Activated CD8-positive, alpha-beta T cell treated with anti-CD3 and anti-CD28 coated beads, Interleukin-2, amount 10 ng/mL, durations not matched to agents 7 days and 5 days (primary cell): ENCODE measurements at regions not wholly inside any gene's neighbourhood (a gene's known extent, or its start where the extent isn't known, plus 50 kb on each side); places are given as distances from the start of the nearest gene placed in this dataset.

Source experiments
- ATAC-seq: fragments of 150-1000 bp; cut with Tn5 transposase; one replicate; pipeline ENCODE4 v1.10.0; 2021; ENCODE audit warnings: moderate library complexity
- CTCF ChIA-PET: fragments of 350-600 bp; sonication (Branson Sonifier 250); formaldehyde crosslinking; loops from one replicate; lab custom pipeline; 2021; ENCODE audit warnings: antibody characterized with exemption; lab: Charles Lee
- POLR2A ChIA-PET: fragments of 350-600 bp; sonication (Branson Sonifier 250); formaldehyde crosslinking; loops from one replicate; lab custom pipeline; 2021; ENCODE audit warnings: antibody characterized with exemption; lab: Charles Lee
- DNase-seq: peaks from one replicate; pipeline ENCODE4 v3.0.0-alpha.2; 2020
- H3K27ac Mint-ChIP-seq: one replicate; pipeline ENCODE4 v1.8.0; 2021; ENCODE audit warnings: mild to moderate bottlenecking, mixed read lengths
- H3K27me3 Mint-ChIP-seq: one replicate; pipeline ENCODE4 v1.8.0; 2021; ENCODE audit warnings: low read depth, mixed read lengths
- H3K36me3 Mint-ChIP-seq: one replicate; pipeline ENCODE4 v1.8.0; 2021; ENCODE audit warnings: low read depth, mixed read lengths
- H3K4me1 Mint-ChIP-seq: one replicate; pipeline ENCODE4 v1.8.0; 2021; ENCODE audit warnings: low read depth, mixed read lengths
- H3K4me3 Mint-ChIP-seq: one replicate; pipeline ENCODE4 v1.8.0; 2021; ENCODE audit warnings: mild to moderate bottlenecking, mixed read lengths
- H3K9me3 Mint-ChIP-seq: one replicate; pipeline ENCODE4 v1.8.0; 2022; ENCODE audit warnings: mixed read lengths; ENCODE audit not compliant: insufficient read depth

- ATAC-seq (no peak), DNase-seq (no peak)
- CTCF ChIA-PET: no interaction called here
- Mint-ChIP-seq H3K36me3 (no peaks in the 10 kb centered on the region), H3K9me3 (no peaks in the 10 kb centered on the region), H3K4me3 (no peak overlapping the region), H3K27me3 (no peaks in the 10 kb centered on the region), H3K27ac (no peak overlapping the region), H3K4me1 (peaks cover 2% of the 10 kb centered on the region)
- POLR2A ChIA-PET: no interaction called here
Measured at GRCh38 chr1:4005431-4005830, 105.4 kb upstream of the C1orf174 start.

GRCh38 chr1:4006676-4007374 lies 106.8 kb upstream of the C1orf174 start:
- peaks cover 2% of the 10 kb centered on the region for H3K4me1 Mint-ChIP-seq
- H3K36me3 Mint-ChIP-seq: no peaks in the 10 kb centered on the region
- no peaks in the 10 kb centered on the region for H3K27me3 Mint-ChIP-seq
- ChIA-PET CTCF (no interaction called here), POLR2A (no interaction called here)
- DNase-seq: no peak
- no peak overlapping the region for H3K27ac Mint-ChIP-seq
- no peaks in the 10 kb centered on the region for H3K9me3 Mint-ChIP-seq
- no peak for ATAC-seq
- H3K4me3 Mint-ChIP-seq: no peak overlapping the region

GRCh38 chr1:4010284-4010683 lies 110.2 kb upstream of the C1orf174 start:
- no peak overlapping the region for H3K4me3 Mint-ChIP-seq
- CTCF ChIA-PET: no interaction called here

GRCh38 chr1:4010814-4011605 lies 110.9 kb upstream of the C1orf174 start:
- CTCF ChIA-PET: no interaction called here
- Mint-ChIP-seq H3K36me3 (no peaks in the 10 kb centered on the region), H3K27ac (no peak overlapping the region), H3K4me3 (no peak overlapping the region), H3K9me3 (no peaks in the 10 kb centered on the region), H3K27me3 (no peaks in the 10 kb centered on the region), H3K4me1 (peaks cover 2% of the 10 kb centered on the region)
- POLR2A ChIA-PET: interaction anchor here (0.7 kb wide), 1 partner anchor 14 kb away, joined by 3 read pairs; no protein-coding TSS in a partner anchor
- ATAC-seq: no peak
- DNase-seq: no peak

More at GRCh38 chr1:4010284-4010683, 110.2 kb upstream of the C1orf174 start:
- ATAC-seq: no peak
- POLR2A ChIA-PET: interaction anchor here (0.7 kb wide), 1 partner anchor 15 kb away, joined by 3 read pairs; no protein-coding TSS in a partner anchor
- H3K4me1 Mint-ChIP-seq: peaks cover 2% of the 10 kb centered on the region
- H3K27ac Mint-ChIP-seq: no peak overlapping the region
- H3K36me3 Mint-ChIP-seq: no peaks in the 10 kb centered on the region
- DNase-seq: no peak
- H3K9me3 Mint-ChIP-seq: no peaks in the 10 kb centered on the region
- no peaks in the 10 kb centered on the region for H3K27me3 Mint-ChIP-seq

GRCh38 chr1:4016351-4017130 lies 116.5 kb upstream of the C1orf174 start:
- no peak overlapping the region for H3K4me3 Mint-ChIP-seq
- ATAC-seq: no peak
- H3K36me3 Mint-ChIP-seq: no peaks in the 10 kb centered on the region
- no peaks in the 10 kb centered on the region for H3K4me1 Mint-ChIP-seq
- POLR2A ChIA-PET: no interaction called here
- no peak for DNase-seq
- H3K27ac Mint-ChIP-seq: no peak overlapping the region
- CTCF ChIA-PET: no interaction called here
- H3K27me3 Mint-ChIP-seq: no peaks in the 10 kb centered on the region
- H3K9me3 Mint-ChIP-seq: no peaks in the 10 kb centered on the region

- ATAC-seq: no peak
- no peaks in the 10 kb centered on the region for H3K9me3 Mint-ChIP-seq
- DNase-seq: no peak
- H3K4me1 Mint-ChIP-seq: no peaks in the 10 kb centered on the region
- ChIA-PET POLR2A (no interaction called here), CTCF (no interaction called here)
- no peak overlapping the region for H3K27ac Mint-ChIP-seq
- no peaks in the 10 kb centered on the region for H3K36me3 Mint-ChIP-seq
- H3K4me3 Mint-ChIP-seq: no peak overlapping the region
- H3K27me3 Mint-ChIP-seq: no peaks in the 10 kb centered on the region
Measured at GRCh38 chr1:4017636-4018365, 117.7 kb upstream of the C1orf174 start.

GRCh38 chr1:4018466-4019146 lies 118.5 kb upstream of the C1orf174 start:
- no peaks in the 10 kb centered on the region for H3K9me3 Mint-ChIP-seq
- no peaks in the 10 kb centered on the region for H3K4me1 Mint-ChIP-seq
- ATAC-seq: no peak
- ChIA-PET CTCF (no interaction called here), POLR2A (no interaction called here)
- no peak for DNase-seq
- H3K4me3 Mint-ChIP-seq: no peak overlapping the region
- H3K27ac Mint-ChIP-seq: no peak overlapping the region
- H3K36me3 Mint-ChIP-seq: no peaks in the 10 kb centered on the region
- no peaks in the 10 kb centered on the region for H3K27me3 Mint-ChIP-seq

GRCh38 chr1:4019147-4019521 lies 119.1 kb upstream of the C1orf174 start:
- no peaks in the 10 kb centered on the region for H3K9me3 Mint-ChIP-seq
- no peaks in the 10 kb centered on the region for H3K4me1 Mint-ChIP-seq
- no peaks in the 10 kb centered on the region for H3K27me3 Mint-ChIP-seq
- ATAC-seq (no peak), DNase-seq (no peak)
- H3K4me3 Mint-ChIP-seq: no peak overlapping the region
- H3K27ac Mint-ChIP-seq: no peak overlapping the region
- H3K36me3 Mint-ChIP-seq: no peaks in the 10 kb centered on the region
- POLR2A ChIA-PET: no interaction called here
- CTCF ChIA-PET: no interaction called here

- Mint-ChIP-seq H3K36me3 (no peaks in the 10 kb centered on the region), H3K9me3 (no peaks in the 10 kb centered on the region), H3K27me3 (no peaks in the 10 kb centered on the region), H3K27ac (no peak overlapping the region), H3K4me3 (no peak overlapping the region), H3K4me1 (no peaks in the 10 kb centered on the region)
- CTCF ChIA-PET: no interaction called here
- DNase-seq: no peak
- POLR2A ChIA-PET: no interaction called here
- no peak for ATAC-seq
Measured at GRCh38 chr1:4019606-4020331, 119.7 kb upstream of the C1orf174 start.

- H3K27ac Mint-ChIP-seq: no peak overlapping the region
- CTCF ChIA-PET: no interaction called here
- no peaks in the 10 kb centered on the region for H3K27me3 Mint-ChIP-seq
- H3K4me1 Mint-ChIP-seq: no peaks in the 10 kb centered on the region
- H3K36me3 Mint-ChIP-seq: no peaks in the 10 kb centered on the region
- H3K4me3 Mint-ChIP-seq: no peak overlapping the region
- DNase-seq: no peak
- no peaks in the 10 kb centered on the region for H3K9me3 Mint-ChIP-seq
- no peak for ATAC-seq
- POLR2A ChIA-PET: no interaction called here
Measured at GRCh38 chr1:4020449-4020848, 120.4 kb upstream of the C1orf174 start.
